HG03442 (cell line): ENCODE measurements at regions not wholly inside any gene's neighbourhood (a gene's known extent, or its start where the extent isn't known, plus 50 kb on each side); places are given as distances from the start of the nearest gene placed in this dataset.
"Not testable (repeated sequence)": the region's sequence is repeated elsewhere in the genome, so short reads cannot be mapped to it uniquely, and the experiment has no call there.

ENCODE experiments used
- ATAC-seq: cut with Tn5 transposase; IDR thresholded peaks from one replicate; pipeline ENCODE4 v1.9.1; 2021; ENCODE audit warnings: mild to moderate bottlenecking, moderate library complexity; ENCODE audit not compliant: unreplicated experiment

- ATAC-seq: no peak
Observed at GRCh38 chr3:98701071-98701675, 62.0 kb upstream of the ST3GAL6 start.

- ATAC-seq: no peak
Observed at GRCh38 chr3:98702166-98702565, 61.0 kb upstream of the ST3GAL6 start.

GRCh38 chr3:98705212-98705611 lies 57.9 kb upstream of the ST3GAL6 start:
- no peak for ATAC-seq

GRCh38 chr3:98705694-98706093 lies 57.4 kb upstream of the ST3GAL6 start:
- ATAC-seq: no peak

GRCh38 chr3:98708681-98709080 lies 54.5 kb upstream of the ST3GAL6 start:
- not testable (repeated sequence) for ATAC-seq

GRCh38 chr3:98709441-98709840 lies 53.7 kb upstream of the ST3GAL6 start:
- no peak for ATAC-seq

- no peak for ATAC-seq
Observed at GRCh38 chr3:98710067-98710659, 53.0 kb upstream of the ST3GAL6 start.

- no peak for ATAC-seq
Observed at GRCh38 chr3:98711426-98711825, 51.7 kb upstream of the ST3GAL6 start.

GRCh38 chr3:98712726-98713125 lies 50.4 kb upstream of the ST3GAL6 start:
- ATAC-seq: no peak

GRCh38 chr3:98713332-98713731 lies 49.8 kb upstream of the ST3GAL6 start:
- not testable (repeated sequence) for ATAC-seq
